Kidney tubule cell (primary cell): ENCODE measurements at regions not wholly inside any gene's neighbourhood (a gene's known extent, or its start where the extent isn't known, plus 50 kb on each side); places are given as distances from the start of the nearest gene placed in this dataset.

Experiments
- DNase-seq: peaks from one replicate; pipeline ENCODE4 v3.0.0-alpha.2; 2018; ENCODE audit warnings: low spot score

GRCh38 chr19:30781519-30781918 is 409.3 kb downstream of the ZNF536 start:
- DNase-seq = no peak

- DNase-seq = no peak
These were observed 408.9 kb downstream of the ZNF536 start for GRCh38 chr19:30781047-30781446.

GRCh38 chr19:30780456-30780855 is 408.3 kb downstream of the ZNF536 start:
- DNase-seq = no peak

GRCh38 chr19:30780032-30780431 is 407.8 kb downstream of the ZNF536 start:
- DNase-seq = no peak

- DNase-seq = no peak
These were observed 407.0 kb downstream of the ZNF536 start for GRCh38 chr19:30778961-30779715.

GRCh38 chr19:30778061-30778460 is 405.9 kb downstream of the ZNF536 start:
- no peak for DNase-seq

- no peak for DNase-seq
These were observed 403.8 kb downstream of the ZNF536 start for GRCh38 chr19:30775956-30776355.

GRCh38 chr19:30774252-30774766 is 402.1 kb downstream of the ZNF536 start:
- no peak for DNase-seq

- no peak for DNase-seq
These were observed 390.5 kb downstream of the ZNF536 start for GRCh38 chr19:30762651-30763050.

- no peak for DNase-seq
These were observed 387.8 kb downstream of the ZNF536 start for GRCh38 chr19:30760014-30760413.

GRCh38 chr19:30757837-30758617 is 385.8 kb downstream of the ZNF536 start:
- no peak for DNase-seq

GRCh38 chr19:30757104-30757836 is 385.1 kb downstream of the ZNF536 start:
- no peak for DNase-seq

- DNase-seq = no peak
These were observed 383.4 kb downstream of the ZNF536 start for GRCh38 chr19:30755581-30755980.

GRCh38 chr19:30754162-30754561 is 382.0 kb downstream of the ZNF536 start:
- DNase-seq = no peak

- DNase-seq = no peak
These were observed 380.7 kb downstream of the ZNF536 start for GRCh38 chr19:30752876-30753275.

GRCh38 chr19:30752201-30752600 is 380.0 kb downstream of the ZNF536 start:
- no peak for DNase-seq

- DNase-seq = no peak
These were observed 373.3 kb downstream of the ZNF536 start for GRCh38 chr19:30745476-30745985.

- DNase-seq = no peak
These were observed 372.7 kb downstream of the ZNF536 start for GRCh38 chr19:30744741-30745475.

- DNase-seq = no peak
These were observed 371.5 kb downstream of the ZNF536 start for GRCh38 chr19:30743702-30744101.

GRCh38 chr19:30743011-30743410 is 370.8 kb downstream of the ZNF536 start:
- no peak for DNase-seq

GRCh38 chr19:30742406-30742938 is 370.3 kb downstream of the ZNF536 start:
- no peak for DNase-seq
